ENCODE measurements at regions not wholly inside any gene's neighbourhood (a gene's known extent, or its start where the extent isn't known, plus 50 kb on each side); places are given as distances from the start of the nearest gene placed in this dataset.

DNA sequence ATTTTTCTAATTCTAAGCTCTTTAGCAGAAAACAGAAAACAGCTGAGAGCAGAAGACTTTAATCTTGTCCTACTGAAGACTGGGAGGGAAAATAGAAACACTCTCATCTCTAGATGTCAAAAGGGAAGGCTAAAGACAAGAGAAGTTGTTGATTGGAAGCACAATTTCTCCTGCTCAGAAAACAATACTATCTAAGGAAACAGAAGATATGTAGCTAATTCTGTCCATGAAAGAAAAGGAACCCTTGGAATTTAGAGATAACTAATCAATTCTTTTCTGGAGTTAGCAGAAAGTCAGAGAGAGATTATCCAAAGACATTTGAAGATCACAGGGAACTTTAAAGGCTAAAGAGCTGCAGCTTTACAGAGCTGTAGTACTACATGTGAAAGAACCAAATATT is 126.2 kb downstream of the HSD17B3 start:
- TF ChIP-seq, protein P1, sequence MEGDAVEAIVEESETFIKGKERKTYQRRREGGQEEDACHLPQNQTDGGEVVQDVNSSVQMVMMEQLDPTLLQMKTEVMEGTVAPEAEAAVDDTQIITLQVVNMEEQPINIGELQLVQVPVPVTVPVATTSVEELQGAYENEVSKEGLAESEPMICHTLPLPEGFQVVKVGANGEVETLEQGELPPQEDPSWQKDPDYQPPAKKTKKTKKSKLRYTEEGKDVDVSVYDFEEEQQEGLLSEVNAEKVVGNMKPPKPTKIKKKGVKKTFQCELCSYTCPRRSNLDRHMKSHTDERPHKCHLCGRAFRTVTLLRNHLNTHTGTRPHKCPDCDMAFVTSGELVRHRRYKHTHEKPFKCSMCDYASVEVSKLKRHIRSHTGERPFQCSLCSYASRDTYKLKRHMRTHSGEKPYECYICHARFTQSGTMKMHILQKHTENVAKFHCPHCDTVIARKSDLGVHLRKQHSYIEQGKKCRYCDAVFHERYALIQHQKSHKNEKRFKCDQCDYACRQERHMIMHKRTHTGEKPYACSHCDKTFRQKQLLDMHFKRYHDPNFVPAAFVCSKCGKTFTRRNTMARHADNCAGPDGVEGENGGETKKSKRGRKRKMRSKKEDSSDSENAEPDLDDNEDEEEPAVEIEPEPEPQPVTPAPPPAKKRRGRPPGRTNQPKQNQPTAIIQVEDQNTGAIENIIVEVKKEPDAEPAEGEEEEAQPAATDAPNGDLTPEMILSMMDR (IDR thresholded peaks at IDR 0.05), result no peak
- no peak for TF ChIP-seq POLR2A (IDR thresholded peaks at IDR 0.05)
